ENCODE measurements at regions not wholly inside any gene's neighbourhood (a gene's known extent, or its start where the extent isn't known, plus 50 kb on each side); places are given as distances from the start of the nearest gene placed in this dataset.
"Not testable (repeated sequence)": the region's sequence is repeated elsewhere in the genome, so short reads cannot be mapped to it uniquely, and the experiment has no call there.

- no peaks in the 10 kb centered on the region for H3K27me3 Mint-ChIP-seq
- no peak for ATAC-seq
- CTCF ChIA-PET: no interaction called here
- DNase-seq: no peak
- H3K27ac Mint-ChIP-seq: no peak overlapping the region
- no peaks in the 10 kb centered on the region for H3K36me3 Mint-ChIP-seq (ENCODE audit: low read depth)
- no peak overlapping the region for H3K4me3 Mint-ChIP-seq
- TF ChIP-seq, protein P1, sequence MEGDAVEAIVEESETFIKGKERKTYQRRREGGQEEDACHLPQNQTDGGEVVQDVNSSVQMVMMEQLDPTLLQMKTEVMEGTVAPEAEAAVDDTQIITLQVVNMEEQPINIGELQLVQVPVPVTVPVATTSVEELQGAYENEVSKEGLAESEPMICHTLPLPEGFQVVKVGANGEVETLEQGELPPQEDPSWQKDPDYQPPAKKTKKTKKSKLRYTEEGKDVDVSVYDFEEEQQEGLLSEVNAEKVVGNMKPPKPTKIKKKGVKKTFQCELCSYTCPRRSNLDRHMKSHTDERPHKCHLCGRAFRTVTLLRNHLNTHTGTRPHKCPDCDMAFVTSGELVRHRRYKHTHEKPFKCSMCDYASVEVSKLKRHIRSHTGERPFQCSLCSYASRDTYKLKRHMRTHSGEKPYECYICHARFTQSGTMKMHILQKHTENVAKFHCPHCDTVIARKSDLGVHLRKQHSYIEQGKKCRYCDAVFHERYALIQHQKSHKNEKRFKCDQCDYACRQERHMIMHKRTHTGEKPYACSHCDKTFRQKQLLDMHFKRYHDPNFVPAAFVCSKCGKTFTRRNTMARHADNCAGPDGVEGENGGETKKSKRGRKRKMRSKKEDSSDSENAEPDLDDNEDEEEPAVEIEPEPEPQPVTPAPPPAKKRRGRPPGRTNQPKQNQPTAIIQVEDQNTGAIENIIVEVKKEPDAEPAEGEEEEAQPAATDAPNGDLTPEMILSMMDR (IDR thresholded peaks at IDR 0.05): no peak
- no peaks in the 10 kb centered on the region for H3K4me1 Mint-ChIP-seq (ENCODE audit: low read depth)
- POLR2A ChIA-PET: no interaction called here
- intact Hi-C loops (cut with micrococcal nuclease): no loop called here
- H3K9me3 Mint-ChIP-seq: no peaks in the 10 kb centered on the region
Observed at GRCh38 chr3:6062261-6063187, 798.4 kb upstream of the GRM7 start.

DNA sequence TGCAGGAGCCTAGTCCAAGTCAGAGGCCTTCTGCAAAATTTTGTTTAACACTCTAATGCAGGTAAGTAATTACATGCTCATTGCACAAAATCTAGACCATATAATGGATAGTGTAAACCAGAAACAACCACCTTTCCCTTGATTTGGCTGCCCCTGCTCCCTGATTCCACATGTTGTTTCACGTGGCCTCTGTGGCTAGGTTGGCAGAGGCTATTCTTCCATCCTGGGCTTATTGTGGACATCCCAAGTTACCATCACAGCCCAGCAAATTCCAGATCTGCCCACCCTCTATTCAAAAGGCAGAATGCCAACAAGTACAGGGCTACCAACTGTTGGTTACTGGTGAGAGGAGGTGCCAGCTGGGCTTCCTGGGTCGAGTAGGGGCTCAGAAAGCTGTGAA is 794.5 kb upstream of the GRM7 start:
- ATAC-seq (no peak), DNase-seq (no peak)
- POLR2A ChIA-PET: no interaction called here
- Mint-ChIP-seq H3K4me3 (no peak overlapping the region), H3K4me1 (ENCODE audit: low read depth) (no peaks in the 10 kb centered on the region), H3K36me3 (ENCODE audit: low read depth) (no peaks in the 10 kb centered on the region), H3K27me3 (no peaks in the 10 kb centered on the region), H3K27ac (no peak overlapping the region), H3K9me3 (no peaks in the 10 kb centered on the region)
- CTCF ChIA-PET: no interaction called here
- intact Hi-C loops (cut with micrococcal nuclease): no loop called here
- TF ChIP-seq, protein P1 (IDR thresholded peaks at IDR 0.05): no peak

DNA sequence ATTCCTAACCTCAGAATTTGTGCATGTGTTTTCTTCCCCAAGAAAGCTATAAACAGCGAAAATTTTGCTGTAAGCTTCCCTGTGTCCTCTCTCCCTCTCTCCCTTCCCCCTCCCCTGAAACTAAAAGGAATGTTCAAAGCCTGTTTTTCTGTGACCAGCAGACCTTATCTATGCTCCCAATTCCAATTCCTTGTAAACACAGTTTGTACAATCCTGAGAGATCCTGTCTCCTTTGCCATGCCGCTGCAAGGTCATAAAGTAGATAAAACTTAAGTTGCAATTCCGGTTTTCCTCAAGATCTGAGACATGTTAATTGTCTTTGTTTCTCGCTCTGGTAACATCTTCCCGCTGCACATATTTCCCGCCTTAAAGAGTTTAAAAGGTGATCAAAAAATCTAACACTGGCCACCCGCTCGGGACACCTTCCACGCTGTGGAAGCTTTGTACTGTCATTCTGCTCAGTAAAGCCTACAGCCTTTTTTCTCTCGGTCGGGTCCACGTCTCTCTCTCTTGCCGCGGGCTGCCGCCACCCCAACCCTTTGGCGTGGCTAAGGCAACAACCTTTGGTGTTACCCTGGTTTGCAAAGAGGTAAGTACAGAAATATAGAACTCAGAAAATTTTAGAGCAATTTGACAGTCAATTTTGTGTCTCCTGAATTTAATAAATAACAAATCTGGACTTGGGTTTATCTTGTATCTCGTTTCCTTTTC is 793.9 kb upstream of the GRM7 start:
- H3K4me1 Mint-ChIP-seq (ENCODE audit: low read depth); intact Hi-C loops (cut with micrococcal nuclease); CTCF ChIA-PET; H3K4me3 Mint-ChIP-seq; H3K9me3 Mint-ChIP-seq; H3K27me3 Mint-ChIP-seq; H3K36me3 Mint-ChIP-seq (ENCODE audit: low read depth); ATAC-seq; POLR2A ChIA-PET; H3K27ac Mint-ChIP-seq; DNase-seq: not testable (repeated sequence)

DNA sequence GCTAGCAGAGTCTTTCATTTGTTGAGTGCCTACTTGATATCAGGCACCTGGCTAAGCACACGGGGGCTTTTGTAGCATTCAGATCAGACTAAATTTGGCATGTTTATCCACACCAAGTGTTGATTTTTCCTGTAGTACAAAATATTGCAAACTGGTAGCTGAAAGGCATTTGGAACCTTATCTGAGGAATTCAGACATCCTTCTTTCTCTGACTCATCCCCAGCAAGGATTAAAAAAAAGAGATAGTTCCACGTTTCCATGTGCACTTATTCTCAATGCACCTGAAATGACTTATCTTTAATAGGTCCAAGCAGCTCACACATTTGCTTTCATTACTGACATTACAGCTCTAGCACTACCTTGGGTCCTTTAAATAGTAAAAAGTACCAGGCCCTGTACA is 786.0 kb upstream of the GRM7 start:
- Mint-ChIP-seq H3K36me3 (ENCODE audit: low read depth) (no peaks in the 10 kb centered on the region), H3K9me3 (peaks cover 12% of the 10 kb centered on the region), H3K4me3 (no peak overlapping the region), H3K27me3 (no peaks in the 10 kb centered on the region), H3K4me1 (ENCODE audit: low read depth) (no peaks in the 10 kb centered on the region), H3K27ac (no peak overlapping the region)
- intact Hi-C loops (cut with micrococcal nuclease): no loop called here
- ChIA-PET CTCF (no interaction called here), POLR2A (no interaction called here)
- TF ChIP-seq, protein P1 (IDR thresholded peaks at IDR 0.05): no peak
- no peak for ATAC-seq
- no peak for DNase-seq

- DNase-seq: no peak
- no peaks in the 10 kb centered on the region for H3K36me3 Mint-ChIP-seq (ENCODE audit: low read depth)
- no peaks in the 10 kb centered on the region for H3K4me1 Mint-ChIP-seq (ENCODE audit: low read depth)
- ChIA-PET POLR2A (no interaction called here), CTCF (no interaction called here)
- TF ChIP-seq, protein P1 (IDR thresholded peaks at IDR 0.05): no peak
- H3K9me3 Mint-ChIP-seq: peaks cover 12% of the 10 kb centered on the region
- intact Hi-C loops (cut with micrococcal nuclease): no loop called here
- no peak overlapping the region for H3K4me3 Mint-ChIP-seq
- no peak overlapping the region for H3K27ac Mint-ChIP-seq
- ATAC-seq: no peak
- H3K27me3 Mint-ChIP-seq: no peaks in the 10 kb centered on the region
Observed at GRCh38 chr3:6078436-6078835, 782.5 kb upstream of the GRM7 start.
